HEK293 (cell line): ENCODE measurements at regions not wholly inside any gene's neighbourhood (a gene's known extent, or its start where the extent isn't known, plus 50 kb on each side); places are given as distances from the start of the nearest gene placed in this dataset.

Experiments
- BCL11A ChIP-seq: fragments of 450-650 bp; formaldehyde crosslinking; IDR thresholded peaks from 2 replicates; pipeline ENCODE4 v1.5.1; 2016; ENCODE audit warnings: low read depth, missing biosample characterization, missing genetic modification characterization
- CTCF ChIP-seq: fragments of 450-650 bp; formaldehyde crosslinking; IDR thresholded peaks from 2 replicates; pipeline ENCODE4 v1.5.1; 2016; ENCODE audit warnings: missing biosample characterization, missing genetic modification characterization
- KLF17 ChIP-seq: fragments of 450-650 bp; formaldehyde crosslinking; IDR thresholded peaks from 2 replicates; pipeline ENCODE4 v1.5.1; 2016; ENCODE audit warnings: missing biosample characterization, missing genetic modification characterization
- MYNN ChIP-seq: fragments of 450-650 bp; formaldehyde crosslinking; IDR thresholded peaks from 2 replicates; pipeline ENCODE4 v1.5.1; 2016; ENCODE audit warnings: missing biosample characterization, missing genetic modification characterization, borderline replicate concordance
- REST ChIP-seq: fragments of 450-650 bp; formaldehyde crosslinking; IDR thresholded peaks from 2 replicates; pipeline ENCODE4 v1.5.1; 2016; ENCODE audit warnings: missing biosample characterization, missing genetic modification characterization
- WT1 ChIP-seq: fragments of 450-650 bp; formaldehyde crosslinking; IDR thresholded peaks from 2 replicates; pipeline ENCODE4 v1.5.1; 2016; ENCODE audit warnings: missing biosample characterization, missing genetic modification characterization
- ZBTB10 ChIP-seq: fragments of 450-650 bp; formaldehyde crosslinking; IDR thresholded peaks from 2 replicates; pipeline ENCODE4 v1.5.1; 2016; ENCODE audit warnings: missing biosample characterization, missing genetic modification characterization
- ZBTB17 ChIP-seq: fragments of 450-650 bp; formaldehyde crosslinking; IDR thresholded peaks from 2 replicates; pipeline ENCODE4 v1.5.1; 2016; ENCODE audit warnings: missing biosample characterization, missing genetic modification characterization
- ZNF155 ChIP-seq: fragments of 450-650 bp; formaldehyde crosslinking; IDR thresholded peaks from 2 replicates; pipeline ENCODE4 v1.5.1; 2016; ENCODE audit warnings: missing biosample characterization, missing genetic modification characterization
- ZNF274 ChIP-seq, 2 experiments: fragments of 200-500 bp in 1 of 2; fragments of 450-650 bp in 1 of 2; sonication (Bioruptor generic) in 1 of 2; formaldehyde crosslinking in 1 of 2; IDR thresholded peaks; 2 replicates each; pipeline versions ENCODE4 v1.5.1 to v1.6.1; 2014 to 2016; ENCODE audit warnings: borderline replicate concordance in 1 of 2, inconsistent platforms in 1 of 2, low read length in 1 of 2, missing biosample characterization in 1 of 2, missing genetic modification characterization in 1 of 2
- ZNF449 ChIP-seq: fragments of 450-650 bp; formaldehyde crosslinking; IDR thresholded peaks from 2 replicates; pipeline ENCODE4 v1.5.1; 2017; ENCODE audit warnings: missing biosample characterization, mild to moderate bottlenecking, missing genetic modification characterization, moderate library complexity
- ZNF747 ChIP-seq: fragments of 450-650 bp; formaldehyde crosslinking; IDR thresholded peaks from 2 replicates; pipeline ENCODE4 v1.5.1; 2016; ENCODE audit warnings: missing biosample characterization, missing genetic modification characterization
- ZXDB ChIP-seq: fragments of 450-650 bp; formaldehyde crosslinking; IDR thresholded peaks from 2 replicates; pipeline ENCODE4 v1.5.1; 2016; ENCODE audit warnings: missing biosample characterization, missing genetic modification characterization

- TF ChIP-seq KLF17 (tag by site-specific recombination), result no peak
- no peak for TF ChIP-seq WT1 (tag by site-specific recombination)
- TF ChIP-seq CTCF (tag by site-specific recombination), result no peak
- TF ChIP-seq ZNF155 (tag by site-specific recombination), result no peak
- TF ChIP-seq MYNN (tag by site-specific recombination), result no peak
- TF ChIP-seq ZBTB10, result no peak
- TF ChIP-seq ZNF747 (tag by site-specific recombination), result no peak
- no peak for TF ChIP-seq ZXDB (tag by site-specific recombination)
- TF ChIP-seq REST, result no peak
- TF ChIP-seq BCL11A (tag by site-specific recombination), result no peak
- no peak for TF ChIP-seq ZNF449 (tag by site-specific recombination)
- TF ChIP-seq ZBTB17 (tag by site-specific recombination), result no peak
- no peak for TF ChIP-seq ZNF274 (IDR thresholded peaks at IDR 0.05; ENCODE audit: low read length)
- TF ChIP-seq ZNF274 (tag by site-specific recombination; IDR thresholded peaks at IDR 0.05; ENCODE audit: borderline replicate concordance), result no peak
These were observed 55.9 kb upstream of the MYO10 start for GRCh38 chr5:16992006-16992405.
